RWPE1 (cell line): ENCODE measurements at regions not wholly inside any gene's neighbourhood (a gene's known extent, or its start where the extent isn't known, plus 50 kb on each side); places are given as distances from the start of the nearest gene placed in this dataset.

Source experiments
- CTCF ChIA-PET: fragments of 350-600 bp; sonication (Branson Sonifier 250); formaldehyde crosslinking; extraction: SDS; loops from one replicate; lab custom pipeline; 2021; lab: Yijun Ruan, JAX
- POLR2A ChIA-PET: fragments of 400-600 bp; formaldehyde crosslinking; extraction: SDS; loops from one replicate; lab custom pipeline; 2020; ENCODE audit warnings: antibody characterized with exemption; ENCODE audit not compliant: low non-redundant PET; lab: Yijun Ruan, JAX
- DNase-seq: peaks from one replicate; pipeline ENCODE4 v3.0.0; 2012; ENCODE audit warnings: low spot score
- H3K27ac ChIP-seq: fragments of 450-650 bp; 2 replicates; pipeline ENCODE4 v1.5.1; 2017
- TF ChIP-seq, protein P1 (sequence below): fragments of 450-650 bp; conservative IDR thresholded peaks from 2 replicates; pipeline ENCODE4 v1.5.1; 2017; ENCODE audit warnings: low read depth, mild to moderate bottlenecking

DNA sequence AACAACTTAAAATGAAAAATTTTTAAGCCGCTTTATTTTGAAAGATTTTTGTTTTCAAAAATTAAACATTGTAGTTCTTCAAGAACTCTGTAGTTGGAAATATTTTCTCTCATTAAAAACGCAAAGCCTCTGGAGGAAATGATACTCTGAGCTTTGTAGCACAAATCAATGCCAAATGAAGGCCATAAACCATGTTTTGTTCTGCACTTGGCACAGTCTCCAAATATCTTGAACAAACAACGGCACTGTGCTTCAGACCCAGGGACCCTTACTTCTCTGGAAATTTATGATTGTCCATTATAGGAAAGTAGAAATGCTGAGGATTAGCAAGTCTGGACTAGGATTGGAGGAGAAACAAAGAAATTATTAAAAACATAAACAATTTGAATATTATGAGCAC lies 160.8 kb upstream of the BMP4 start:
- ChIA-PET POLR2A (no interaction called here), CTCF (no interaction called here)
- TF ChIP-seq, protein P1, sequence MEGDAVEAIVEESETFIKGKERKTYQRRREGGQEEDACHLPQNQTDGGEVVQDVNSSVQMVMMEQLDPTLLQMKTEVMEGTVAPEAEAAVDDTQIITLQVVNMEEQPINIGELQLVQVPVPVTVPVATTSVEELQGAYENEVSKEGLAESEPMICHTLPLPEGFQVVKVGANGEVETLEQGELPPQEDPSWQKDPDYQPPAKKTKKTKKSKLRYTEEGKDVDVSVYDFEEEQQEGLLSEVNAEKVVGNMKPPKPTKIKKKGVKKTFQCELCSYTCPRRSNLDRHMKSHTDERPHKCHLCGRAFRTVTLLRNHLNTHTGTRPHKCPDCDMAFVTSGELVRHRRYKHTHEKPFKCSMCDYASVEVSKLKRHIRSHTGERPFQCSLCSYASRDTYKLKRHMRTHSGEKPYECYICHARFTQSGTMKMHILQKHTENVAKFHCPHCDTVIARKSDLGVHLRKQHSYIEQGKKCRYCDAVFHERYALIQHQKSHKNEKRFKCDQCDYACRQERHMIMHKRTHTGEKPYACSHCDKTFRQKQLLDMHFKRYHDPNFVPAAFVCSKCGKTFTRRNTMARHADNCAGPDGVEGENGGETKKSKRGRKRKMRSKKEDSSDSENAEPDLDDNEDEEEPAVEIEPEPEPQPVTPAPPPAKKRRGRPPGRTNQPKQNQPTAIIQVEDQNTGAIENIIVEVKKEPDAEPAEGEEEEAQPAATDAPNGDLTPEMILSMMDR: no peak
- H3K27ac ChIP-seq: no peak overlapping the region
- no peak for DNase-seq

DNA sequence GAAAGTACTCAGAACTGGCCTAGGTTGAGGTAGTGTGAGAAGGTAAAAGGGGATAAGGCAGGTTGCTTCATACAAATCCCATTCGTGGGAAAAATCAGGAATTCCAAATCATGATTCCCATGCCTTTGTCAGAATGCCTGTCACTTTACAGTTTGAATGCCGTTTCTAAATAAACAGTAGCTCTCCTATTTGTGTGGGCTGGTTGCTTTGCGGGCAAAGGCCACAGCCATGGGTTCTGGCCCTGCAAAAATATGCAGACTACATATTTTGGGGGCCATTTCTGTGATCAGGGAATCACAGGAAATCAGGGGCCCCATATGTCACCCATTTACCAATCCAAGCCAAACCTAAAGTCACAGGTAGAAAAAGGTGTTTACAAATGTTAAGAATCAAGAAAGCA lies 161.3 kb upstream of the BMP4 start:
- CTCF ChIA-PET: interaction anchor here (0.7 kb wide), 1 partner anchor 16 kb away, joined by 3 read pairs; no protein-coding TSS in a partner anchor
- TF ChIP-seq, protein P1: no peak
- POLR2A ChIA-PET: no interaction called here
- DNase-seq: no peak
- no peak overlapping the region for H3K27ac ChIP-seq

DNA sequence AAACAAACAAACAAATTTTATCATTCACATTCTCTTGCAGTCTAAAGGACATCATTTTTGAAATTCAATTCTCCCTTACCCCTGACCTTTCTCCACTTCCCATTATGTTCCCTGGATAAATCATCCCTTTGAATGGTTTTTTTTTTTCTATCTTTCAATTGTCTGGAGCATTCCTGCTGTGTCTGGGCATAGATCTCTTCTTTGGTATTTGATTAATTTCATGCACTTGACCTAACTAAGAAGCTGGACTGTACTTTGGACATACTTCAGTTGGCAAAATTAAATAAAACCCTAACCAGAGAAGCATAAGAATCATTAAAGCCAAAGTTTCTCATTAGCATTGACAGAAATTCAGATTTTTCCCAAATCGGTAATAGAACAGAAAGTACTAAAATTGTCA lies 163.6 kb upstream of the BMP4 start:
- CTCF ChIA-PET: no interaction called here
- DNase-seq: no peak
- TF ChIP-seq, protein P1: no peak
- no peak overlapping the region for H3K27ac ChIP-seq
- POLR2A ChIA-PET: no interaction called here

DNA sequence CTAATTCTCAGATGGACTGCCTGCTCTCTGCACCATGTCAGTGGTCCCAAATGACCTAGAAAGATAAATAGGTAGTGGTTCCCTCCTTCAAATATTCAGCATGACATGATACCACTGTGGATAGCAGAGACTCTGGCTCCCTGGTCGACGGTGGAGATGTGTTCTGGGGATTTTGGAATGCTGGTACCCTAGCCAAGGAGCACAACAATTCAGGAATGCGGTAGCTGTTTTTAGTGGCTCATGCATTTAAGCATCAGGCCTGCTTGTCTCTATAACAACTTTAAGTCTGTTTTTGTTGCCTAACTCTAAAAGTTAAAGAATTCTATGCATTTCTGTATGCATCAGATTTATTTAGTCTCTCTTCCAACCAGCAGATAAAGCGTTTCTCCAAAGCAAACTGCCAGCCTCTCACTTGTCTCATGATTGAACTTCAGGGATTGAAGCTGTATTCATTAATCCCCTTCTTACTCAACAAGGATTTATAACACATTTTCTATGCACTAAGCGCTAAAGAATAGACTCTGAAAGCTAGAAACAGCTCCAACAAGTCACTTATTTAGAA lies 164.9 kb upstream of the BMP4 start:
- TF ChIP-seq, protein P1: no peak
- CTCF ChIA-PET: no interaction called here
- DNase-seq: no peak
- no peak overlapping the region for H3K27ac ChIP-seq
- POLR2A ChIA-PET: no interaction called here

DNA sequence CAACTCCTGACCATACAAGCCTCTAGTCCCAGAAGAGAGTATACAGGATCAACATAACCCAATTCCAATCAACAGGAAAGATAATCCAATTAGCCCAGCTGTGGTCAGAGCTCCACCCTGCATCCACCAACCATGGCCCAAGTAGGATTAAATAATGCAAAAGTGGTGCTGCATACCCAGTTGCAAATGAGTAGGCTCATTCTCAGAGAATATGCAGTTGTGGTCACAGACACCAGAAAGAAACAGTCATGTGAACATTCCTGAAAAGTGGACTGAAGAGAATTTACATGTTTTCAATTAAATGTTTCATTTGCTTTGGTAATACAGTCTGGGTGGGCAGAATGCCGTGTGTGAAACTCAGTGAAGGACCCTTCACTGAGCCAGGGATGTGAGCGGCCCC lies 167.2 kb upstream of the BMP4 start:
- DNase-seq: no peak
- TF ChIP-seq, protein P1: no peak
- CTCF ChIA-PET: interaction anchor here (0.6 kb wide), 1 partner anchor 10 kb away, joined by 3 read pairs; no protein-coding TSS in a partner anchor
- no peak overlapping the region for H3K27ac ChIP-seq
- POLR2A ChIA-PET: no interaction called here

DNA sequence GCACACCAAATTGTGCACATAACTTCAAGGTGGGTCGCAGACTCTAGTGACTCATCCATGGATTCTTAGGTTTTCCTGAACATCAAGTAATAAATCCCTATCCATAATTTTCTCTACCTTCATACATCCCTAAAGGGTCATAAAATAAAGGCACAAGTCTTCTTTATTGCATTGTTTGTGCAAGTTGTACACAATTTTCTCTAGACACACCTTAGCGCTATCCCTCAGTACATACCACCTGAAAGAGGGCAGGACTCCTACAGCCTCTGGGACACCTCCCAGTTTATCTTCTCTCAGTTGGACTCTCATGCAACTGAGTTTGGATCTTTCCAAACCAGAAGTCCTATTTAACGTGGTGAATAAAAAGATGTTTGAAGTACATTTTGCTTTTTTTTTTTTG lies 168.5 kb upstream of the BMP4 start:
- TF ChIP-seq, protein P1: no peak
- ChIA-PET POLR2A (no interaction called here), CTCF (no interaction called here)
- no peak for DNase-seq
- no peak overlapping the region for H3K27ac ChIP-seq

DNA sequence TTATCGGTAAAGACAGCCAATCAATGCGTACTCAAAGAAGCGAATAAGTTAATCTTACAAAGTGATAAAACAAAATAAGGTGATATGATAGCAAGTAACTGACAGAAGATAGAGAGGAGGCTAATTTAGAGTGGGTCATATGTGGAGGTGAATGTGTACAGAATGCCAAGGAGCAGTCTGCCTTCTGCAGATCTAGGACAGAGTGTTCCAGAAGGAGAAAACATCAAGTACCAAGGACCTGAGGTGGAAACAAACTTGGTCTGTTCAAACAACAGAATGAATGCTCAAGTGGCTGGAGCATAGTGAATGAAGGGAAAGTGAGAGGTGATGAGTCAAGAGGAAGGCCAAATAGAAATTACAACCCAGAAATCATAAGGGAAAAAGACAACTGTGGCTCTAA lies 170.3 kb upstream of the BMP4 start:
- no peak for DNase-seq
- ChIA-PET CTCF (no interaction called here), POLR2A (no interaction called here)
- TF ChIP-seq, protein P1: no peak
- no peak overlapping the region for H3K27ac ChIP-seq
